GM23248 (cell line): ENCODE measurements at regions not wholly inside any gene's neighbourhood (a gene's known extent, or its start where the extent isn't known, plus 50 kb on each side); places are given as distances from the start of the nearest gene placed in this dataset.

Experiments
- EZH2 ChIP-seq: fragments of 200-600 bp; sonication (generic); IDR thresholded peaks from 2 replicates; pipeline ENCODE4 v1.6.1; 2018; ENCODE audit warnings: antibody characterized with exemption, mild to moderate bottlenecking; ENCODE audit not compliant: insufficient read depth, poor library complexity, severe bottlenecking
- EZH2phosphoT487 ChIP-seq: fragments of 200-600 bp; sonication (generic); IDR thresholded peaks from 2 replicates; pipeline ENCODE4 v1.6.1; 2018; ENCODE audit warnings: antibody characterized with exemption, moderate library complexity, mild to moderate bottlenecking, low read depth; ENCODE audit not compliant: insufficient read depth

GRCh38 chr9:96067600-96067999 is 192.1 kb downstream of the ERCC6L2 start:
- no peak for TF ChIP-seq EZH2phosphoT487
- TF ChIP-seq EZH2 = no peak
